ENCODE measurements at regions not wholly inside any gene's neighbourhood (a gene's known extent, or its start where the extent isn't known, plus 50 kb on each side); places are given as distances from the start of the nearest gene placed in this dataset.
"Not testable (repeated sequence)": the region's sequence is repeated elsewhere in the genome, so short reads cannot be mapped to it uniquely, and the experiment has no call there.

DNA sequence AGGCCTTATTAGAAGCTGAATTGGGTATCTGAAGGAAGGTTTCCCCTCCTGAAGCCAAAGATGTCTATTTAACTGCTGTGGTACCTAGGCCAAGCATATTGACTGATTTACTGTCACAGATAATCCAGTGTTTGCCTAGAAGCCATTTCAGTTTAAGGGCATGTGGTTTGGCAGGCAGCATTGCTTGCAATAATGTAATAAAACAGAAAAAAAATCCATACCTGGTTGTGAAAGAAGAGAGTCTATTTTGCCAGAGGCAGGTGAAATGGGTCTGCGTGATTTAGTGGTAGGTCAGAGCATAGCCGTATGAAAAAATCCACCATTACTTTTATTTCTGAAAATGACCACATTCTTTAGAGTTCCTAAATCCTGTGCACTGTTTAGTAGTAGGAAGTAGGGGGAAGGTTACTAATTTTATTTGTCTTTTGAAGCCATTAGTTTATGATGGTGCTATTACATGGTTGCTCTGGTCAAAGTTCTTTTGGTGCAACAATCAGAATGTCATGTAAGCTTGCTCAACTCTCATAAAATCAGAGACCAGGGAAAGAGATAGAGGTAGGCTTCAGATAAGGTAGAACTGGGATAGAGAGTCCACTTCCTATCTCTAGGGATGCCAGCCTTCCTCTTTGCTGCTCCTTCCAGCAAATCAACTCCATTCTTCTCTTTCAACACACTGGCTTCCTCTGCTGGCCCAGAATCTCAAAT is 343.4 kb downstream of the GPD2 start:
- no peak for DNase-seq

DNA sequence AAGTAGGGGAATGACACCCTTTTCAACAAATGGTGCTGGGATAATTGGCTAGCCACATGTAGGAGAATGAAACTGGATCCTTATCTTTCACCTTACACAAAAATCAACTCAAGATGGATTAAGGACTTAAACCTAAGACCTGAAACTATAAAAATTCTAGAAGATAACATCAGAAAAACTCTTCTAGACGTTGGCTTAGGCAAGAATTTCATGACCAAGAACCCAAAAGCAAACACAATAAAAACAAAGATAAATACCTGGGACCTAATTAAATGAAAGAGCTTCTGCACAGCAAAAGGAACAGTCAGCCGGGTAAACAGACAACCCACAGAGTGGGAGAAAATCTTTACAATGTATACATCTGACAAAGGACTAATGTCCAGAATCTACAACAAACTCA is 345.5 kb downstream of the GPD2 start:
- DNase-seq: not testable (repeated sequence)

DNA sequence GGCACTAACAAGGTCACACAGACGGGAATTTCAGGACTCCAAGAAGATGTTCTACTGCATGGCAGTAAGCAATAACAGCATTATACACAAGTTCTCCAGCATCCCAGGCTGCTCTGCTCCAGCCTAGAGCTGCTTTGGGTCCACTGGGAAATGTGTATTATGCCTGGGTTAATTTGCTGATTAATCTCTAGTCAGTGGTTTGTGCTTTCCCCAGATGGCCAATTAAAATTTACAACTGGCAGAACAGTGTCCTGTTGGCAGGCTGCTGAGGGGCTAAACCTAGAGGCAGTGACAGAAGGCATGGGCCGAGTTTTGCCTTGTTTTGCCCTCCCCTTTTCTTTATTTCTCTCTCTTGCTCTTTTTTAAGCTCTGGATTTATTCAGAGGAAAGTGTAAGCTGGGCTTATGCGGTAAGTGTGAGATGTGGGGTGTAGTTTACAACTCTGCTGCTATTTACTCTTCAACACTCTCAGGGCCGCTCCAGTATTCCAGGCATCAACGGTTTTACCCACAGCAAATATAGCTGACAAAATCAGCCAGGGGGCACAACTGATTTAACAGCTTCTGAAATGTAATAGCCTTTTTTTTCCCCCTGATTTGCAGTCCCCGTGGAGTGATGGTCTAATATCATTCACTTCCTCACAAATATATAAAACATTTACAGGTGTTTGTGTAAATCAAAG is 348.0 kb downstream of the GPD2 start:
- DNase-seq: no peak

DNA sequence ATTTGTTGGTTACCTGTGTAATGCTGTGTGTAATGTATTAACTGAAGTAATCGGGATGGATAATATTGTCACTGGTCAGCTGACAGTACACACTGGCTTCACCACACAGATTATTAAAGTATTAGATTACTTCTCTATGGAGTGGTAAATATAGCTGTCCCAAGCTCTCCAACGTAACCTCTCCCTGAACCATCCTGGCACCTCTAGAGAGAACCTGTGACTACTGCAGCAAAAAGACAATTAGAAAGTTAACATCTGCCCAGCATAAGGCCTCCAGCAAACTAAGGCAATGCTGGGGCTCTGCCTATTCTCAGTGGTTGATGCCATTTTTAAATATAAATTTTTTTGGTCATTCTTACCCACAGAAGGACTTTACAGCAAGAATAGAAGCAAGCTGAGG is 351.3 kb downstream of the GPD2 start:
- DNase-seq: no peak

DNA sequence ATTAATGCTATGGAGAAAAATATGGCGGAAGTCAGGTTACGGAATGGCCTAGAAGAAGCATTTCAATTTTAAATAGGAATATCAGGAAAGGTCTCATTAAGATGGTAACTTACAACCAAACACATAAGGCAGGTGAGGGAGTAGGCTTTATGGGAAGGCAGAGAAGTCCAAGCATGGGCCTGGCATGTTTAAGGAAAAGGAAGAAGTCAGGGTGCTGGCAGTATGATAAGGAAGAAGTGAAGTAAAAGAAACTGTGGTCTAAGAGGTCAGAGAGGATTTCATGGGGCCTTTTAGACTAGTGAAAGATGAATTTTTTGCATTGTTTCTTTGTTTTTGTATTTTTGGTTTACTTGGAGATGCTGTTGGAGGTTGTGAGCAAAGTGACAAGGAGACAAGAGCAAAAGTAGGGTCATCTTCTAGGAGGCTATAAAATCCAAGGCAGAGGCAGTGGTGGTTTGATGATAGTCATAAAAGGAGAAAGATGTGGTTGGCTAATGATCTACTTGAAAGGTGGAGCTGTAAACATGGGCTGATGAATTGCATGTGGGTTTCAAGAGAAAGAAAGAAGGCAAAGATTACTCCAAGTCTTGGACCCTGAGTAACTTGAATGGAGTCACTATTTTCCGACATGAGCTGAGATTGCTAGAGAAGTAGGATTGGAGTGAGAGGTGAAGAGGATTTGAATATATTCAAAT is 354.3 kb downstream of the GPD2 start:
- no peak for DNase-seq

- no peak for DNase-seq
These were observed 356.2 kb downstream of the GPD2 start for GRCh38 chr2:156792242-156792840.

- DNase-seq: no peak
These were observed 361.7 kb downstream of the GPD2 start for GRCh38 chr2:156797832-156798231.

- DNase-seq: no peak
These were observed 364.0 kb downstream of the GPD2 start for GRCh38 chr2:156800065-156800653.

GRCh38 chr2:156800781-156801361 is 364.7 kb downstream of the GPD2 start:
- DNase-seq: no peak

- DNase-seq: no peak
These were observed 367.1 kb downstream of the GPD2 start for GRCh38 chr2:156803243-156803642.

- no peak for DNase-seq
These were observed 367.8 kb downstream of the GPD2 start for GRCh38 chr2:156803967-156804366.

DNA sequence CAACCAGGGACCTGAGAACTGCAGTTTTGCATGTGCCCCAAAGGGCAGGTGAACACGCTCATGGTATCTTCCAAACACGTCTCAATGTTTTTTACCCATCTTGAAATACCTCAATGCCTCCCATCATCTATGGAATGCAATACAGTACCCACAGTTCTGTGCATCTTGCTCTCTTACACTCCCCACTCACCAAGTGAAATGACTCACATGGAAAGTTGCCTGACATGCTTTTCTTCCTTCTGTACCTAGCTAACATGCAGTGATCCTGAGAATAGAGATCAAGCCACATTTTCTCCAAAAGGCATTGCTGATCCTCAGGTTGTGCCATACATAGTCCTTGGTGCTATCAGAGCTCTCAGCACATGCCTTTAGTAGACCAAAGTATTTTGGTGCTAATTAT is 373.9 kb downstream of the GPD2 start:
- DNase-seq: no peak

GRCh38 chr2:156812496-156812895 is 376.3 kb downstream of the GPD2 start:
- DNase-seq: no peak

- no peak for DNase-seq
These were observed 381.3 kb downstream of the GPD2 start for GRCh38 chr2:156817430-156817829.

GRCh38 chr2:156818221-156818620 is 382.0 kb downstream of the GPD2 start:
- DNase-seq: no peak

- no peak for DNase-seq
These were observed 382.8 kb downstream of the GPD2 start for GRCh38 chr2:156818944-156819343.

GRCh38 chr2:156826341-156826933 is 390.3 kb downstream of the GPD2 start:
- no peak for DNase-seq

- DNase-seq: no peak
These were observed 398.3 kb downstream of the GPD2 start for GRCh38 chr2:156834431-156834830.

GRCh38 chr2:156837635-156838370 is 401.6 kb downstream of the GPD2 start:
- no peak for DNase-seq

DNA sequence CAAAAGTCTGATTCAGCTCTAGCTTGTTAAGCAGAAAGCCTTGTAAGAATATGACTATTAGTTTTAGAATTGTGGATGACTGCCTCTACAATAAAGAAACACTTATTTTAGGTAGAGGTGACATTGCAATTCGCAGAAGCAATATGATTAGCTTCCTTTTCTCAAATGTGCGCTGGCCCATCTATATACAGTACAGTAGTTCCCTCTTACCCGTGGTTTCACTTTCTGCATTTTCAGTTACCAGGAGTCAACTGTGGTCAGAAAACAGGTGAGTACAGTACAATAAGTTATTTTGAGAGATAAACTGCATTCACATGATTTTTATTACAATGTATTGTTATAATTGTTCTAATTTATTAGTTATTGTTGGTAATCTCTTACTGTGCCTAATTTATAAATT is 405.1 kb downstream of the GPD2 start:
- DNase-seq: no peak

DNA sequence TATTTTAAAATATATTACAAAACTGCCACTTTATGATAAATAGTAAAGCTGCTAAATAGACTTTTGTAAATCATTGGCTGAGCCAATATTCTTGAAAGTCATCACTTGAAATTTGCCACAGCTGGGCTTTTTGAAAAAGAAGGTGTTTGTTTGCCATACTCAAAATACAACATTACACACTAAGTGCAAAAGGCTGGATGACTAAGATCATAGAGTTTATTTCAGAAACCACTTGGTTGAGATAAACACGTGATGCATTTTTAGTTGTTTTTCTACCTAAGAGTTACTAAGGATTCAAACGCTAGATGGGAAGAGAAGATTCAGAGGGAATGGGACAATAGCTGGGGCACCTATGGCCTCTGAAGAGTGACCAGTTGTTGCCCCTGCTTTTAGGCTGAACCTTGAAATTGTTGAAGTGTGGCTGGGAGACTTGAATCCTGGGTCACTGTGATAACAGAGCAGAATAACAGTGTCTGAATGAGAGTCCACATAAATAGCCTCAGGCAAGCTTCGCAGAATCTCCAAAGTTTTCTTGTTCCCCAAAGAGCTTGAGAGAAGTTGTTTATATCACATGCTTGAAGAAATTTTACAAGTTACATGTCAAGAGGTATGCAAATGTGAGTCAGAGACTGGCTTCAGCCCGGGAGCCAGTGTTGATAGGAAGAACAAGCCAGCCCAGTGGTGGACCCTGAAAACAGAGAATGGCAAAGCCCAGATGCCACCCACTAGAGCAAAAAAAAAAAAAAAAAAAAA is 409.8 kb downstream of the GPD2 start:
- DNase-seq: no peak
